T-helper 1 cell treated with Interleukin-12 subunit alpha and Interleukin-12 subunit beta and Interleukin-4 antibody, amounts not matched to agents 30 ng/mL and 1 ng/mL, for 36 hours (primary cell): ENCODE measurements at regions not wholly inside any gene's neighbourhood (a gene's known extent, or its start where the extent isn't known, plus 50 kb on each side); places are given as distances from the start of the nearest gene placed in this dataset.

Source experiments
- intact Hi-C: fragments of 100-400 bp; cut with micrococcal nuclease; formaldehyde crosslinking; loops from one replicate; pipeline ENCODE4 v1.15.1; 2024

GRCh38 chr13:39963612-39964011, 308.1 kb downstream of the COG6 start:
- intact Hi-C loops = no loop called here

GRCh38 chr13:39965309-39965708, 309.8 kb downstream of the COG6 start:
- intact Hi-C loops = no loop called here

GRCh38 chr13:39967199-39967959, 311.9 kb downstream of the COG6 start:
- intact Hi-C loops = no loop called here

GRCh38 chr13:39968646-39969475, 313.4 kb downstream of the COG6 start:
- intact Hi-C loops = no loop called here

GRCh38 chr13:39970177-39970846, 314.9 kb downstream of the COG6 start:
- intact Hi-C loops = no loop called here

GRCh38 chr13:39971526-39971925, 316.1 kb downstream of the COG6 start:
- intact Hi-C loops = no loop called here

GRCh38 chr13:39976481-39976880, 321.0 kb downstream of the COG6 start:
- intact Hi-C loops = no loop called here

GRCh38 chr13:39981056-39981455, 325.6 kb downstream of the COG6 start:
- intact Hi-C loops = no loop called here

GRCh38 chr13:39982745-39983144, 327.3 kb downstream of the COG6 start:
- intact Hi-C loops = no loop called here

GRCh38 chr13:39985071-39985470, 329.6 kb downstream of the COG6 start:
- intact Hi-C loops = no loop called here

- intact Hi-C loops = no loop called here
These were observed 332.9 kb downstream of the COG6 start for GRCh38 chr13:39988351-39988750.

GRCh38 chr13:39998166-39998565, 342.7 kb downstream of the COG6 start:
- intact Hi-C loops = loop anchor here (1.0 kb wide), 1 partner anchor 28 kb away; no protein-coding TSS in a partner anchor

- intact Hi-C loops = no loop called here
These were observed 346.6 kb downstream of the COG6 start for GRCh38 chr13:40002016-40002415.

- intact Hi-C loops = no loop called here
These were observed 358.1 kb downstream of the COG6 start for GRCh38 chr13:40013554-40013953.

GRCh38 chr13:40016953-40017660, 361.6 kb downstream of the COG6 start:
- intact Hi-C loops = no loop called here

GRCh38 chr13:40017662-40018262, 362.3 kb downstream of the COG6 start:
- intact Hi-C loops = no loop called here

- intact Hi-C loops = loop anchor here (10.0 kb wide), 1 partner anchor 989 kb away; the partner anchor contains the start of genes NHLRC3 and PROSER1
These were observed 368.2 kb downstream of the COG6 start for GRCh38 chr13:40023595-40024203.

GRCh38 chr13:40024204-40024966, 368.9 kb downstream of the COG6 start:
- intact Hi-C loops = loop anchor here (10.0 kb wide), 1 partner anchor 990 kb away; the partner anchor contains the start of genes NHLRC3 and PROSER1

GRCh38 chr13:40024967-40025714, 369.7 kb downstream of the COG6 start:
- intact Hi-C loops = loop anchor here (5.0 to 10.0 kb wide), 3 partner anchors 77 to 990 kb away; partner anchors contain the start of genes NHLRC3 and PROSER1
